GM23338 (cell line): ENCODE measurements at regions not wholly inside any gene's neighbourhood (a gene's known extent, or its start where the extent isn't known, plus 50 kb on each side); places are given as distances from the start of the nearest gene placed in this dataset.

Source experiments
- ATAC-seq: fragments of 200-7000 bp; cut with Tn5 transposase; 3 replicates; pipeline ENCODE4 v1.9.1; 2020
- DNase-seq: peaks from one replicate; pipeline ENCODE4 v3.0.0-alpha.2; 2015; ENCODE audit warnings: low spot score
- H2AFZ ChIP-seq: fragments of 200-600 bp; sonication (generic); 2 replicates; pipeline ENCODE4 v1.8.0; 2016; ENCODE audit warnings: antibody characterized with exemption, mild to moderate bottlenecking, moderate library complexity
- H3F3A ChIP-seq: fragments of 200-600 bp; sonication (generic); replicated peaks from 2 replicates; pipeline ENCODE4 v1.8.0; 2017; ENCODE audit warnings: antibody characterized with exemption, mixed run types, low read depth
- H3K27ac ChIP-seq: fragments of 200-600 bp; sonication (generic); 2 replicates; pipeline ENCODE4 v1.6.1; 2016; ENCODE audit warnings: low read depth
- H3K27me3 ChIP-seq: fragments of 200-600 bp; sonication (generic); 2 replicates; pipeline ENCODE4 v1.8.0; 2016; ENCODE audit warnings: mild to moderate bottlenecking, mixed run types, moderate library complexity; ENCODE audit not compliant: insufficient read depth
- H3K36me3 ChIP-seq: fragments of 200-600 bp; sonication (generic); 2 replicates; pipeline ENCODE4 v1.8.0; 2016; ENCODE audit warnings: mild to moderate bottlenecking; ENCODE audit not compliant: insufficient read depth
- H3K4me1 ChIP-seq: fragments of 200-600 bp; sonication (generic); 2 replicates; pipeline ENCODE4 v1.8.0; 2016; ENCODE audit warnings: mild to moderate bottlenecking, moderate library complexity; ENCODE audit not compliant: insufficient read depth
- H3K4me2 ChIP-seq: fragments of 200-600 bp; sonication (generic); 2 replicates; pipeline ENCODE4 v1.7.1; 2017; ENCODE audit warnings: mixed run types
- H3K4me3 ChIP-seq: fragments of 200-600 bp; sonication (generic); 2 replicates; pipeline ENCODE4 v1.6.1; 2016; ENCODE audit warnings: mixed run types
- H3K79me2 ChIP-seq: fragments of 200-600 bp; sonication (generic); replicated peaks from 2 replicates; pipeline ENCODE4 v1.8.0; 2017; ENCODE audit warnings: mild to moderate bottlenecking; ENCODE audit not compliant: insufficient read depth
- H3K9me2 ChIP-seq: fragments of 200-600 bp; sonication (generic); 2 replicates; pipeline ENCODE4 v1.8.0; 2017; ENCODE audit not compliant: insufficient read depth
- H4K20me1 ChIP-seq: fragments of 200-600 bp; sonication (generic); replicated peaks from 2 replicates; pipeline ENCODE4 v1.8.0; 2017; ENCODE audit warnings: mild to moderate bottlenecking; ENCODE audit not compliant: insufficient read depth
- H3K27ac Mint-ChIP-seq: 2 replicates; pipeline ENCODE4 v1.8.0; 2020; ENCODE audit warnings: inconsistent platforms, mild to moderate bottlenecking, moderate library complexity, mixed read lengths
- H3K27me3 Mint-ChIP-seq: 3 replicates; pipeline ENCODE4 v1.8.0; 2022; ENCODE audit warnings: low read depth, mild to moderate bottlenecking, moderate library complexity, mixed read lengths, inconsistent platforms; ENCODE audit not compliant: insufficient read depth, poor library complexity
- H3K36me3 Mint-ChIP-seq: 3 replicates; pipeline ENCODE4 v1.8.0; 2021; ENCODE audit warnings: low read depth, mild to moderate bottlenecking, inconsistent platforms, moderate library complexity, mixed read lengths
- H3K4me1 Mint-ChIP-seq: 3 replicates; pipeline ENCODE4 v1.8.0; 2020; ENCODE audit warnings: mild to moderate bottlenecking, inconsistent platforms, mixed read lengths
- H3K4me3 Mint-ChIP-seq: 3 replicates; pipeline ENCODE4 v1.8.0; 2021; ENCODE audit warnings: moderate library complexity, mild to moderate bottlenecking, inconsistent platforms, mixed read lengths
- H3K9me3 Mint-ChIP-seq: 3 replicates; pipeline ENCODE4 v1.8.0; 2020; ENCODE audit warnings: moderate library complexity, mild to moderate bottlenecking, inconsistent platforms, mixed read lengths
- CREB1 ChIP-seq: fragments of 250-450 bp; sonication (Bioruptor Pico); IDR thresholded peaks from 2 replicates; pipeline ENCODE4 v1.5.0; 2020; ENCODE audit warnings: low read depth, mild to moderate bottlenecking, moderate library complexity
- CTCF ChIP-seq, 2 experiments: fragments of 200-600 bp in 1 of 2; sonication (generic) in 1 of 2; conservative IDR thresholded peaks; 2 replicates each; pipeline versions ENCODE4 v1.5.1 to v1.6.1; 2016 to 2017; ENCODE audit warnings: antibody characterized with exemption in 2 of 2, low read depth in 2 of 2, mild to moderate bottlenecking in 2 of 2, moderate library complexity in 1 of 2
- EZH2 ChIP-seq: fragments of 200-600 bp; sonication (generic); IDR thresholded peaks from one replicate; pipeline ENCODE4 v1.8.0; 2017; ENCODE audit warnings: antibody characterized with exemption, mild to moderate bottlenecking, low read depth; ENCODE audit not compliant: unreplicated experiment
- EZH2phosphoT487 ChIP-seq: fragments of 200-600 bp; sonication (generic); IDR thresholded peaks from one replicate; pipeline ENCODE4 v1.8.1; 2018; ENCODE audit warnings: antibody characterized with exemption; ENCODE audit not compliant: unreplicated experiment
- NANOG ChIP-seq: IDR thresholded peaks from 2 replicates; pipeline ENCODE4 v1.6.1; 2016; ENCODE audit warnings: antibody characterized with exemption, borderline replicate concordance
- POLR2AphosphoS5 ChIP-seq: IDR thresholded peaks from 2 replicates; pipeline ENCODE4 v1.6.1; 2016; ENCODE audit warnings: antibody characterized with exemption, low read depth
- REST ChIP-seq: IDR thresholded peaks from one replicate; pipeline ENCODE4 v1.6.1; 2018; ENCODE audit warnings: antibody characterized with exemption; ENCODE audit not compliant: unreplicated experiment
- ZNF114 ChIP-seq: fragments of 250-450 bp; sonication (Bioruptor Pico); IDR thresholded peaks from 2 replicates; pipeline ENCODE4 v1.5.0; 2020; ENCODE audit warnings: mild to moderate bottlenecking, moderate library complexity
- ZNF462 ChIP-seq: fragments of 250-450 bp; sonication (Bioruptor Pico); IDR thresholded peaks from 2 replicates; pipeline ENCODE4 v1.5.0; 2020; ENCODE audit warnings: mild to moderate bottlenecking, moderate library complexity

GRCh38 chr17:79672496-79672895 lies 58.2 kb upstream of the ENPP7 start:
- Histone ChIP-seq H3K4me1 (no peaks in the 10 kb centered on the region), H3K4me2 (no peak overlapping the region), H3K79me2 (no peaks in the 10 kb centered on the region), H2AFZ (no peak overlapping the region), H3K27me3 (no peaks in the 10 kb centered on the region), H3K4me3 (no peak overlapping the region), H4K20me1 (no peaks in the 10 kb centered on the region), H3F3A (no peaks in the 10 kb centered on the region), H3K9me2 (no peaks in the 10 kb centered on the region), H3K36me3 (no peaks in the 10 kb centered on the region), H3K27ac (no peak overlapping the region)
- H3K4me3 Mint-ChIP-seq: no peak overlapping the region
- H3K27me3 Mint-ChIP-seq: peaks cover 18% of the 10 kb centered on the region
- ATAC-seq (no peak), DNase-seq (no peak)
- TF ChIP-seq EZH2: no peak
- no peak for TF ChIP-seq NANOG
- TF ChIP-seq ZNF462 (CRISPR knock-in tag): no peak
- no peak for TF ChIP-seq POLR2AphosphoS5
- TF ChIP-seq CREB1 (CRISPR knock-in tag): no peak
- TF ChIP-seq REST: no peak
- TF ChIP-seq CTCF (conservative IDR thresholded peaks at IDR 0.05; ENCODE audit: low read depth in 2 of 2): no peak
- TF ChIP-seq ZNF114 (CRISPR knock-in tag): no peak
- TF ChIP-seq EZH2phosphoT487: no peak
- peaks cover 6% of the 10 kb centered on the region for H3K36me3 Mint-ChIP-seq
- no peak overlapping the region for H3K27ac Mint-ChIP-seq
- peaks cover 14% of the 10 kb centered on the region for H3K4me1 Mint-ChIP-seq
- H3K9me3 Mint-ChIP-seq: peaks cover 23% of the 10 kb centered on the region
